ENCODE measurements at regions not wholly inside any gene's neighbourhood (a gene's known extent, or its start where the extent isn't known, plus 50 kb on each side); places are given as distances from the start of the nearest gene placed in this dataset.
A peak's percentile ranks its signal among the peaks of the same experiment; 100 is the strongest.
"Not testable (repeated sequence)": the region's sequence is repeated elsewhere in the genome, so short reads cannot be mapped to it uniquely, and the experiment has no call there.

DNA sequence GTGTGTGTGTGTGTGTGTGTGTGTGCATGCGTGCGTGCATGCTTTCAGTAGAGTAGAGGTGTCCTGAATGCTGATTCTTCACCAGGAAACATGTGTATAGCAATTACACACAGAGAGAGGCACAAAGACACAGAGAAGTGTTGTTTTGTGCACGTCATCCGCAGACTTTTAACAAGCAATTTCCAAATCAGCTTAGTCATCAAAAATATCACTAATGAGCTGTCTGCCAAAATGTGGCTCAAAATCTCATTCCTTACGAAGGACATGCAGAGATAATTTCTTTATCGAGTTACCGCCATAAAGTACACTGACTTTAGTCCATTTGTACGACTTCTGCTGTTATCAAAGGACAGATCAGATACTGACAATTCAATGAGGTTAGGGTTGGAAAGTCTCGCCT, 274.9 kb upstream of the RARB start:
- DNase-seq (ENCODE audit: low spot score), result no peak

DNA sequence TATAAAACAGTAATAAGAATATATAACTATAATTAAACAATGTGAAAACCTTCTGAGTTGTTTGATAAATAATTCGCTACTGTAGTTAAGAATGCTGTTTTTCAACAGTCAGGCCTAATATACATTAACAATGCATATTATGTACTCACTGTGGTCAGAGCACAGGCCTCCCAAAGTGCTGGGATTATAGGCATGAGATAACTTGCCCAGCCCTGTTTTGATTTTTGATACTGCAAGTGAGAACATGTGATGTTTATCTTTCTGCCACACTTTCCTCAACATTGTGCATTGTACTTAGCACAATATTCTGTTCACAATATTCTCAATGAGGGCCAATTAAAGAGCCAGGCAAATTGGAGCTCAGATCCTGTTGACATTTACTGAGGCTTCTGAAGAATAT, 274.5 kb upstream of the RARB start:
- DNase-seq (ENCODE audit: low spot score), result no peak

DNA sequence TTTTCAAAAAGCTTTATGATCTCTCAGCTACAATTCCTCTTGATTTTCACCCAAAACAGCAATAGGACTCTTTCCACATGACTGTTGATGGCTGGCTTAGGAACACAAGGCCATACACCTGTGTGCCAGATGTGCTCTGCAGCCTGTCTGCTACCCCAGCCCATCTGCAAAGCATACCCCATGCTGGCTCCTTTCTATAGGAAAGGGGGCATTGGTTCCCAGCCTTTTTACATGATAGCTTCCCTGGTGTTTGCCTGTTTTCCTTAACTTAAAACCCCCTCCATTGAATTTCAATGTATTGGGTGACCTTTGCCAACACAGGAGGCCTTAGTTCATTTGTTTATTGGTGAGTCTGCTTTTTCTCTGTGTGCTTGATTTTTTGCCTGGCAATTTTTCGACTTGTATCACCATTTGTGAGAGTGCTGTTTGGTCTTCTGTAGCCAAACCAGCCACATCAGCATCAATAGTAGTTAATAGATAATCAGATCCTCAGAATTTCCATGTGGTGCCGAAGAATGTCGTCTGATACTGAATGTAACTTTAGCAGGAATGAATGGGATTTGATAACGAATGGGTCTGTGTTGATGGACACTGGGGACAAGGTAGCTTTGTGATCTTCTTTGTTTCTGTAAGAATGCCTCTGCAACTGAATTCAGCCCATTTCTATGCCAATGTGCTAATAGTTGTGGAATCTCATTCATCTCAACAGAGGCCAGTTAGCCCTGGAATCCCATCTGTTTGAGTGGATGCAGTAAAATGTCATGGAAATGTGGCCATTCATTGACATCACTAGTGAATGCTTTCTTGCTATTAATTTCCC, 272.2 kb upstream of the RARB start:
- no peak for DNase-seq (ENCODE audit: low spot score)

DNA sequence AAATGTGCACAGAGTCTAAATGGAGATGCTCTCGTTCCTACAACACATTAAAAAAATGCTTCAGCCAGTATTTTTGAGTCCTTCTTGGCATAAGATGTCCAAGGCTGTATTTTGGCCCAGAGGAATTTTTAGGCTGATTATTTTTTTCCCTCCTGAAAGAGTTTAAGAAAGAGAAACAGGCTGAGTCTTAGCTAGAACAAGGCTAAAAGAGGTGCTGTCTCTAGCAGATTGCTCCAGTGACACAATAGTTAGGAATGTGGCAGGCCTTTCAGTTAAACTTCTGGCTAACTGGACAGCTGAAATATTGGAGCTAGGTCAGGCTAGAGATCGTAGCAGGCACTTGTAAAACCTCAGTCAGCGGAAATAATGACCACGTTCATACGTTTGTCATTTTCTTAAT, 271.4 kb upstream of the RARB start:
- DNase-seq (ENCODE audit: low spot score), result peak; percentile 9

DNA sequence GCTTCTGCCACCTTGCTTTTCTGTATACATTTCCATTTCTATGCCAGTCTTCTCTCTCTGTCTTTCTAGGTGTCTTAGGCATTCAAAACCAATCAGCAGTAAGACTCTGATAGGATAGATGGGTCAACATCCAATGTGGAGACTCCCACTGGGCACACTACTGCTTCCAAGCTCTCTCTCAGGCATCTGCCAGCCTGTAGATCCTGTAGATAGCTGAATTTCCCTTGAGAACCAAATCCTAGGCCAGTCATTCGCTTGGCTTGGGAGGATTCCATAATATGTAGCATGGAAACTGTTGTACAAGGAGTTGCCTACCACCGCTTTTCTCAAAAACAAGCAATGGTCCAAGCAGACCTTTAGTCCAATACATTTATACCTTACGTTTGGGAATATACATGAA, 262.8 kb upstream of the RARB start:
- no peak for DNase-seq (ENCODE audit: low spot score)

DNA sequence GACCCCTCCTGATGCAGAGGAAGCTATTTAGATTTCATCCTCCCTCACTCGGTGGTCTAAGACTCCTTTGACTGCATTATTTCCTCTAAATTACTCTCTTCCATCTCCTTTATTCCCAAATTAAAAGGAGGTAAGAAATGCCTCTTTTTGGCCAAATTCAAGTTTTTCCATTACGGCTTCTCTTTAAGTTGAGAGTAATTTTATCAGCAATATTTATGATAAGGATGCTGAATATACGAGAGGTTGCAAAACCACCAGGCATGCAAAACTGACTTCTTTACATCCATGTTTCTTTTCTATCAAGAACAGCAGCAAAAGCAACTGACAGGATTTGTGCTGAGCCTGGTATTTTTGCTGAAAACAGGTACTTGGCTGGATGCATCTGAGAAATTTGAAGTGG, 262.0 kb upstream of the RARB start:
- DNase-seq (ENCODE audit: low spot score), result no peak

DNA sequence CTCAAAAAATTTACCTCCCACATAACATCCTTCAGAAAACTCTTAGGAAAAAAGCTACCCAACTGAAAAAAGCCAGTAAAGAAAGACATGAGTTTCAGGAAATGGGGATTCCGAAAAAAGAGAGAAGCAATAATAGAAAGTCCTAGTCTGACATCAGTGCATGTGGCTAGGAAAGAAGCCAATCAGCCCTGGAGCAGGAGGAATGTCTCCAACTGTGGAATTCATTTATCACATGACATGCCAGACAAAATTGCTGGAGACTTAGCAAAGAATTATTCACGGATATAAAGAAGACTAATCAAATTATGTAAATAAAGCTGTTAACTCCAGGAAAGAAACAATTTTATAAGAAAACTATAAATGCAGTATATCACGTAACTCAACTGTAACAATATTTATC, 258.9 kb upstream of the RARB start:
- no peak for DNase-seq (ENCODE audit: low spot score)

DNA sequence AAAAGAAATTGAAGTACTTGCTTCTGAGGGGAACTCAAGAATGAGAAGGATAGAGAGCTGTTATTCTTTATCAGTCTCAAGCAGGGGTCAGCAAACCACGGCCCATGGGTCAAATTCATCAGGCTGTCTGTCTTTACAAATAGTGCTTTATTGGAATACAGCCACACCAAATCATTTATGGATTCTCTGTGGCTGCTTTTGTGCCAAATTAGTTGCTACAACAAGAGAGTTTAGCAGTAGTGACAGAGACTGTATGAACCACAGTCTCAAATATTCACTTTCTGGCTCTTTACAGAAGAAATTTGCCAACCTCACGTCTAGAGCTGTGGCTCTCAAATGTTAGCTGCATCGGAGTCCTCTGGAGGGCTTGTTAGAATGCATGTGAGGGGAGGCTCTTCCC, 258.0 kb upstream of the RARB start:
- DNase-seq (ENCODE audit: low spot score), result no peak

DNA sequence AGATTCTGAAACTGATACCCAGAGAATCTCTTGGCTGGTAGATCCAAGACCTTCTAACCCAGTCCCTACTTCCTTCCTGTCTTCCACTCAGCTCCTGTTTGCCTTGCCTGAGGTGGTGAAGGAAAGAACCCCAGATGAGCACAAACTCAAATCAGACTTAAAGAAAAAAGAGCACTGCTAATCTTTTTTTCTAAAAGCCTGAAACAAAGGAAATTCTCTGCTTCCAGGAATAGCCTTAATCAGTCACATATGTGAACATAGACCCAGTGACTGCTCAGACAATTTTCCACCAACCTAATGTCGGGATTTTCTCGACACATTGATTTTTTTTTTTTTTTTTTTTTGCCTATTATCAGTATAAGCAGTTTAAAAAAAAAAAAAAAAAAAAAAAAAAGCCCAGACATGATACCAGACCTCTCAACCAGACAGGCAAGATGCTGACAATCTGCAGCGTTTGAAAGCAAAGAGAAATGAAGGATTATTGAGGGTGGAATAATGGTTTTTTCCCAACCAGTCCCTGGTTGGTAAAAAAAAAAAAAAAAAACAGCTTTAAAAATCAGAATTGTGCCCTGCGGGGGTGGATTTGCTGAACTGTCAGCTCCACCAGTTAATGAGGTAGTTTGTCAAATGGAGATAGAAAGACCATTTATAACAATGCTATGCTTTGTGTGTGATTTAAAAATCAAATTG, 256.8 kb upstream of the RARB start:
- DNase-seq (ENCODE audit: low spot score), result no peak

DNA sequence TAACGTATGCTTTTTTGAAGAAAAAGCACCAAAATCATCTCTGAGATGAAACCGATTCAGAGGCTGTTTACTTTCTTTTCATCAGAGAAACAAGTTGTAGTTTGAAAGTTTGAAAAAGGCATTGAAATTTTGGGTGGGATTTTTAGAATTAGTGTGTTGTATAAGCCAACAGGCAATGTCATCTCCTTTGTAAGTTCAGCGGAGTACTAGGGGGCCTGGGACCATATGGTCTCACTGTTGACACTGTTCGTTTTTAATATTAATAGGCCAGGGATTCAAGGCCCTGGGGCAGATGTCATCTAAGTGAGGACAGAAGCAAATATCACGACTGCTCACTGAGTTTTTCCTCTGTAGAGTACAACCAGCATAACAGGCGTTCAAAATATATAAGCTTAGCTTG, 256.2 kb upstream of the RARB start:
- DNase-seq (ENCODE audit: low spot score), result no peak

DNA sequence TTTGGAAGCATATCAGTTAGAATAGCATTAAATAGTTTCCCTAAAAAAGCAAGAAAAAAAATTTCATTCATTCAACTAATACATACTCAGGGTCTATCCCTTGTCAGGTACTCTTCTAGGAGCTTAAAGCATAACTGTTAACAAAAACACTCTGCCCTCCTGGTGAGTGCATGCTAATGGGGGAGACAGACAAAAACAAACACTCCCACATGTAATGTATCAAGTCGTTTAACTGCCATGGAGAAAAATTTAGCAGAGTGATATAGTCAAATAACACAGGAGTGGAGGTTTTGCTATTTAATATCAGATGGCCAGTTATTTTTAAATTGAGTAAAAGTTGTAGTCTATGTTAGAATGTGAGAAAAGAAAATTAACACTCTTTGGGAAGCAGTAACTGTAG, 254.5 kb upstream of the RARB start:
- DNase-seq (ENCODE audit: low spot score), result no peak

DNA sequence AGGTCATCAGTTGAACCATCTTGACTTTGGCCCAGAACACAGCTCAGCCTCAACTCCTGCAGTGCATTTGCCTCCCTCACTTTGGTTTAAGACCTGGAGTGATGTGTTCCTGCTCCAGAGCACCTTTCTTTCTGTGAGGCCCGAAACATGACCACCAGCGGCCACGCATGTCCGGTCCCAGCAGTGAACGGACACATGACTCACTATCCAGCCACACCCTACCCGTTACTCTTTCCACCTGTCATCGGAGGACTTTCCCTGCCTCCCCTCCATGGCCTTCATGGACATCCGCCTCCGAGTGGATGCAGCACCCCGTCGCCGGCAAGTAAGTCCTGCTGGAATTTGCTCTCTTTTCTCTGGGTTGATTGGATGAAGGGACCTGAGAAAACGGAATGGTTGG, 253.8 kb upstream of the RARB start:
- no peak for DNase-seq (ENCODE audit: low spot score)

DNA sequence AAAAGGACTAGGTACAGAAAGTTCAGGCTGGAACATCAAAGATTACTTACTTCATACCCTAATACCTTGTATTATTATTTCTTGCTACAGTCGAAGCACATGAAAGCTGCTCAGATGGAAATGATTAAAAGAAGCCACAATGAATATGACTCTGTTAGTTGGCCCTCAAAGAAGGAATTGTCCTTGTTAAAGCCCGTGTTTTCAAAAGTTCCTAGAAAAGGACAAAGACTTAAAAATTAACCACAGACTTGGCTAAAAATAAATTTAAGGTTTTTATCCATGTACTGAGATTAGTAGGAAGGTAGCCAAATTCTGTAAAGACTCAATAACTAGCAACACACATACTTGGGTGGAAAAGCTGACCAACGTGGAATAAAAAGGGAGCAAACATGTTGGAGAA, 251.0 kb upstream of the RARB start:
- DNase-seq (ENCODE audit: low spot score), result no peak

DNA sequence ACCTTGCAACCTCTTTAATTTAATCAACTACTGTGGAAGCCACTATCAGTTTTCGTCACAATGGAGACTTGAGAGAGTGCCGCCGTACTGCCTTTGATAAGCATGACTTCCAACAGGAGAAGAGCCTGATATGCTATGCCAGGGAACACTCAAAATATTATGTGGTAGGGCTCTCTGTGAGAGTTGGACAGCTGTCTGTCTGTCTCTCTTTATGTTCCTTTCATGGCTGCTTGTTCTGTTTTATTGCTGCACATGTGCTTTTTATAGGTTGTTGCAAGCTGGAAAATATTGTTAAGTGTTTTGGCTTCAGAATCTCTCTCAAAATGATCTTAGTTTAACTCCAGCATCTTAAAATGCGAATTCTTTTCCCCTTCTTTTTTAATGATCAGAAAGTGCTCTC, 249.4 kb upstream of the RARB start:
- DNase-seq (ENCODE audit: low spot score), result no peak

DNA sequence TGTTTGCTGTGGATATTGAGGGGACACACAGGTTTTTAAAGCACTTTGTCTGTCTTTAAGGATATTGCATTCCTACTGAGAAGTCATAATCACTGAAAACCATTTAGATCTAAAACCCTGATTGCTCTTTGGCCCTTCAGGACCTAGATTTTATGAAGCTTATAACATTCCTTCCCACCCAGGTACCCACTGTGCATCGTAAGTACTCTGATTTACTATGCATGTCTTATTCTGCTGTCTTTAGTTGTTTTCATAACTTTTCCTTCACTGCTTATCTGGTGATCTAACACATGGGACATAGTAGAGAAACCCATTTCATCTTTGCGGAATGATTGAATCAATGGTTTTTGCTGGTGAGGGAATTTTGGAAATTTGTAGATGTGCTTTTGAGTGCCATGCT, 247.0 kb upstream of the RARB start:
- DNase-seq (ENCODE audit: low spot score), result no peak

DNA sequence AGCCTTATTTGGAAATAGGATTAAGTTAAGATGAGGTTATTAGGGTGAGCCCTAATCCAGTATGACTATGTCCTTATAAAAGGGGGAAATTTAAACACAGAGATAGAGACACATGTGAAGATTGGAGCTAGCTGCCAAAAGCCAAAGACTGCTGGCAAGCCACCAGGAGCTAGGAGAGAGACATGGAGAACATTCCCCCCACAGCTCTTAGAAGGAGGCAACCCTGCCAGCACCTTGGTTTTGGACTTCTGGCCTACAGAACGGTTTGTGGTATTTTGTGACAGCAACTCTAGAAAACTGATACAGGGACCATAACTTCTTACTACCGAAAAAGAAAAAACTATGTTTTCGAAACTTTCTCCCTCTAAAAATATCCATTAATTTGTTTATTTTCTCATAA, 245.3 kb upstream of the RARB start:
- no peak for DNase-seq (ENCODE audit: low spot score)

DNA sequence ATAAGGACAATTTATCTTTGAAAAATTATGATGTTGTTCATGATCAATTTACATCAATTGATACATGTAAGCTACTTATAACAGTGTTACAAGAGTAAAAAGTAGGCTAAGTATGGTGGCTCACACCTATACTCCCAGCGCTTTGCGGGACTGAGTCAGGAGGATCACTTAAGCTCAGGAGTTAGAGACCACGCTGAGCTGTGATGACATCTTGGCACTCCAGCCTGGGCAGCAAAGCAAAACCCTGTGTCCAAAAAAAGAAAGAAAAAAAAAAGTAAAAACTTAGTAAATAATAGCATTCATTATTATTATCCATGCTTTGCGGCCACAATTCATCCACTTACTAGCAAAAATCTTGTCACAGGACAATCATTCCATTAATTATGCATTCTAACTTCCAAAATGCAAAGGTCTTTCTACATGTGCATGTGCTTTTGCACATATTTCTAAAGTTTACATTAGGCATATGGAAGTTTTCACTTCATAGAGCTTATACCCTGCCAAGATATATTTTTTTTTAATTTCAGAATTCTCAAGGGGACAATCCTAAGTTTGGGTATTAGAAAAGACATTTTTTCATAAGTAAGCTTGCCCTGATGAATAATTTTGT, 243.3 kb upstream of the RARB start:
- no peak for DNase-seq (ENCODE audit: low spot score)

DNA sequence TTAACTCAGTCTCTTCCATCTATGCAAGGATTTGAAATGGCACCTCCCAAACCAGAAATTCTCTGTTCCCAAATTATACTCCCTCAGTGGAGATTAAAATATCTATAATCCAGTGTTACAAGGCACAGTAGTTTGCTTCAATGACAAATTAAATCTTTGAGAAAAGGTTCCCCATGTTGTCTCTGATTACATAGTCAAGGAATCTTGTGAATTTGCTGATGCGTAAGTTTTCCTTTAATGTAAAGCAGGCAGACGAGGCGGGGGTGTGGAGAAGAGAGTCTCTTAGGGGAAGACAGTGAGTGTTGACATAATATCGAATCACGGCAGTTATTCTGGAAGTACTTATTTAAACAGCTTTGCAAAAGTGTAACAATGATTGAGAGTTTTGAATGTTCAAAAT, 236.4 kb upstream of the RARB start:
- DNase-seq (ENCODE audit: low spot score), result no peak

DNA sequence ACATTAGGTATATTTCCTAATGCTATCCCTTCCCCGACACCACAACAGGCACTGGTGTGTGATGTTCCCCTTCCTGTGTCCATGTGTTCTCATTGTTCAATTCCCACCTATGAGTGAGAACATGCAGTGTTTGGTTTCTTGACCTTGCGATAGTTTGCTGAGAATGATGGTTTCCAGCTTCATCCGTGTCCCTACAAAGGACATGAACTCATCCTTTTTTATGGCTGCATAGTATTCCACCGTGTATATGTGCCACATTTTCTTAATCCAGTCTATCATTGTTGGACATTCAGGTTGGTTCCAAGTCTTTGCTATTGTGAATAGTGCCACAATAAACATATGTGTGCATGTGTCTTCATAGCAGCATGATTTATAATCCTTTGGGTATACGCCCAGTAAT, 228.5 kb upstream of the RARB start:
- DNase-seq (ENCODE audit: low spot score), result not testable (repeated sequence)

DNA sequence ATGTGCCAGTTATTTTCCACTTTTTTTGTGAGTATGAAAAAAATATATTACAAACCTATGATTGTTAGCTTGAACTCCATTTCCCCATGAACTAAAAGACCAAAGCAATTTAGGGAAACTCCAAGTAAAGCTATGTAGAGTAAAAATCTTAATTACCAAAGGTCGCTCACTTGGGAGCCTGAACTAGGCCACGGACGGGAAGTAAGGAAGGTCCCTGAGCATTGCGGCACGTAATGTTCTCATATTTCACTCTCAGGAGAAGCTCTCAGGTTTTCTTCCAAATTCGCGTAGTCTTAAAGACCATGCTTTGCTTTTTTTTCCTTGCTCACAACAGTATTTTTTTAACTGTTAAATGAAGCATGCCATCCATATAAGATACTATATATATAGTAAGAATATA, 215.3 kb upstream of the RARB start:
- DNase-seq (ENCODE audit: low spot score), result no peak

DNA sequence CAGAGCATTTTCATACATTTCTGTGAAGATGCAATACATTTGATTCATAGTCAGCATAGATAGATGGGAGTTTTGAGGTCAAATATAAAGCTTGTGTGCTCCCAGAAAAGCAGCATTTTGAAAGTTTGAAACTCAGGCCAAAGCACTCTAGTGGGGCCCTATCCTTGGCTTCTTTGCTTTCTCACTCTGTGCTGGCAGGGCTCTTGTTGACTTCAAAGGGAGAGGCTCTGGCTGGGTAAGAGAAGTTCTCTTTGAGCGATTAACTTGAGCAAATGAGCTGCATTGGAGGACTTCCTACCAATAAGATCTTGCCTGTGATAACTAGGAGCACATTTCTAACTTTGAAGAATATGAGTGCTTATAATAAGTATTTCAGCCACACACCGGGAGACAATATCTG, 214.0 kb upstream of the RARB start:
- no peak for DNase-seq (ENCODE audit: low spot score)

DNA sequence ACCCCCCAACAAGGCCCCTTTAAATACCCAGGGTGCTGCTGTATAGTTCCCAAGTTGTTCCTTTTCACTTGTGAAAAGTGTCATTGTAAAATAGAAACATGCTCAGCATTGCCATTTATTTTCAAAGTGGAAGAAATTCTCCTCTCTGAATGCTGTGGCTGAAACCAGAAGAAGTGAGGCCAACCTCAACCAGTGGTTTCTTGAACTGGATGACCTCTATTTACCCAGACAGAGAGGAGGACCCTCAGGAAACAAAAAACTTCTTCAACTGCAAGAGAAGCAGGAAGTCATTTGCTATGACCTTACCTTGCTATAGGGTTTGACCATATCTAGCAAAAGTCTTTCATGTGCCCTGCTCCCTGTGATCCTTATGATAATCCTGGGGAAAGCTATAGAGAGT, 209.7 kb upstream of the RARB start:
- DNase-seq (ENCODE audit: low spot score), result no peak

DNA sequence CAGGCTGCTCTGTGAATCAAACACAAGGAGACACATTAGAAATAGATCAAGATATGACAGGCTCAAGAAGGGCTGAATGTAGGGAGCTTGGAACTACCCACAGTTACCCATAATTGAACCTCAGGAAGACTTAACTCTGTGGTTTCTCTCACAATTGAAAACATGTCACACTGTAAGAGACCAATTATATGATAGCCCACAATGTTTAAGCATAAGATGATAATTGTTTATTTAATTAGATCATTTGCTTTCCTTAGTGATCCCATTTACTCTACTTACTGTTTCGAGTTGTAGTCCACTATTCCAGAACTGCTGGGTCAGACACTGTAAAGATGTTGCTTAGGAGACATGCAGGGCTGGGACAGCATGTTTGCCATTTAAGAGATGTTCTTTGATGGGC, 201.3 kb upstream of the RARB start:
- no peak for DNase-seq (ENCODE audit: low spot score)

DNA sequence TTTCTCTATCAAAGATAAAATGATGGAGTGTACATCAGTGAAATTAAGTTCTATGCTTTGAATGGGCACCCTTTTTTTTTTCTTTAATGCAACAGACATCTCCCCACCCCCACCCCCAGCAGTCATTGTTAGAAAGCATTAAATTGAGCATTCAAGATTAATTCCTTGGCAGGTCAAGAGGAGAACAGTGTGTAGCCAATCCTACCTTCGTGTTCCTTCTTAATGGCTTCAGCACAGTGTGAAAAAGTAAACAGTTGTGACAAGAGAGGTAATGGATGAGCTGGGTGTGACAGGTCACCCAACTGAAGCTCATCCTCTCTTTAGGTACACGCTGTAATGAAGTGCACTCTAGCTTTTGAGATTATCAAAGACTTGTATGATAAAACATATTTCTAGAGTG, 198.5 kb upstream of the RARB start:
- no peak for DNase-seq (ENCODE audit: low spot score)

All from hepatic stellate cell (primary cell).